Inferior parietal cortex (tissue), 1 donor: ENCODE measurements at regions not wholly inside any gene's neighbourhood (a gene's known extent, or its start where the extent isn't known, plus 50 kb on each side); places are given as distances from the start of the nearest gene placed in this dataset.

ENCODE experiments used
- DNase-seq: peaks from one replicate; pipeline ENCODE4 v3.0.0-alpha.2; 2016; ENCODE audit errors: extremely low spot score

GRCh38 chr9:134272302-134273023 is 53.8 kb upstream of the RXRA start:
- no peak for DNase-seq

GRCh38 chr9:134273647-134274046 is 52.6 kb upstream of the RXRA start:
- no peak for DNase-seq

GRCh38 chr9:134275375-134275774 is 50.9 kb upstream of the RXRA start:
- no peak for DNase-seq

GRCh38 chr9:134276453-134277245 is 49.6 kb upstream of the RXRA start:
- no peak for DNase-seq
